ENCODE measurements at regions not wholly inside any gene's neighbourhood (a gene's known extent, or its start where the extent isn't known, plus 50 kb on each side); places are given as distances from the start of the nearest gene placed in this dataset.

DNA sequence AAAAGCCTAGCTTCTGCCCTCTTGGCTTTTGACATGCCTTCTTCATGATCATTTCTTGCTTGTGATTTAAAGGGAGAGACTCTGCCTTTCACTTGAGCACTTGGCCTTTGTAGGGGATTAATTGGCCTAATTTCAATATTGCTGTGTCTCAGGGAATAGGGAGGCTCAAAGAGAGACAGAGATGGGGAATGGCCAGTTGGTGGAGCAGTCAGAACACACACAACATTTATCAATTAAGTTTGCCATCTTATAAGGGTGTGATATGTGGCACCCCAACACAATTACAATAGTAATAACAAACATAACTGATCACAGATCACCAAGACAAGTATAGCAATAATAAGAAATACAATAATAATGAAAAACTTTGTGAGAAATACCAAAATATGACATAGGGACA, 122.5 kb upstream of the VCX start:
- no peak for TF ChIP-seq POLR2AphosphoS5 (IDR thresholded peaks at IDR 0.05; ENCODE audit: low read depth, low read length)
- TF ChIP-seq POLR2A (IDR thresholded peaks at IDR 0.05; ENCODE audit: low read depth, low read length): no peak

All from GM12892 (cell line).